KG1 (cell line): ENCODE measurements at regions not wholly inside any gene's neighbourhood (a gene's known extent, or its start where the extent isn't known, plus 50 kb on each side); places are given as distances from the start of the nearest gene placed in this dataset.

Experiments
- DNase-seq: peaks from one replicate; lab custom pipeline; 2025; lab: John Stamatoyannopoulos, UW

- no peak for DNase-seq
These were observed 127.0 kb upstream of the CDH4 start for GRCh38 chr20:61125076-61125475.

- no peak for DNase-seq
These were observed 126.4 kb upstream of the CDH4 start for GRCh38 chr20:61125546-61126180.

GRCh38 chr20:61126369-61127195 is 125.5 kb upstream of the CDH4 start:
- no peak for DNase-seq

- no peak for DNase-seq
These were observed 124.6 kb upstream of the CDH4 start for GRCh38 chr20:61127311-61128039.

- DNase-seq: no peak
These were observed 123.3 kb upstream of the CDH4 start for GRCh38 chr20:61128701-61129269.

- no peak for DNase-seq
These were observed 122.8 kb upstream of the CDH4 start for GRCh38 chr20:61129311-61129710.

- DNase-seq: no peak
These were observed 121.9 kb upstream of the CDH4 start for GRCh38 chr20:61130156-61130555.

- no peak for DNase-seq
These were observed 120.1 kb upstream of the CDH4 start for GRCh38 chr20:61131944-61132343.

- no peak for DNase-seq
These were observed 118.5 kb upstream of the CDH4 start for GRCh38 chr20:61133611-61134010.

GRCh38 chr20:61134296-61135030 is 117.6 kb upstream of the CDH4 start:
- DNase-seq: no peak

- DNase-seq: no peak
These were observed 116.8 kb upstream of the CDH4 start for GRCh38 chr20:61135266-61135665.

GRCh38 chr20:61135968-61136367 is 116.1 kb upstream of the CDH4 start:
- no peak for DNase-seq

- DNase-seq: no peak
These were observed 113.5 kb upstream of the CDH4 start for GRCh38 chr20:61138566-61138965.

GRCh38 chr20:61139031-61139430 is 113.0 kb upstream of the CDH4 start:
- DNase-seq: no peak

- no peak for DNase-seq
These were observed 111.5 kb upstream of the CDH4 start for GRCh38 chr20:61140576-61140975.

GRCh38 chr20:61146023-61146422 is 106.0 kb upstream of the CDH4 start:
- DNase-seq: no peak

GRCh38 chr20:61149636-61150035 is 102.4 kb upstream of the CDH4 start:
- no peak for DNase-seq

GRCh38 chr20:61157301-61157700 is 94.8 kb upstream of the CDH4 start:
- no peak for DNase-seq

GRCh38 chr20:61159957-61160686 is 91.9 kb upstream of the CDH4 start:
- no peak for DNase-seq

- DNase-seq: no peak
These were observed 90.2 kb upstream of the CDH4 start for GRCh38 chr20:61161726-61162390.

- no peak for DNase-seq
These were observed 89.6 kb upstream of the CDH4 start for GRCh38 chr20:61162451-61162850.
